ENCODE measurements at regions not wholly inside any gene's neighbourhood (a gene's known extent, or its start where the extent isn't known, plus 50 kb on each side); places are given as distances from the start of the nearest gene placed in this dataset.

- Mint-ChIP-seq H3K9me3 (peaks cover 2% of the 10 kb centered on the region), H3K4me1 (peaks cover 21% of the 10 kb centered on the region), H3K27me3 (ENCODE audit: low read depth) (no peaks in the 10 kb centered on the region), H3K36me3 (ENCODE audit: low read depth) (peaks cover 2% of the 10 kb centered on the region), H3K27ac (ENCODE audit: unreplicated experiment) (no peak overlapping the region), H3K4me3 (no peak overlapping the region)
- DNase-seq (ENCODE audit: low read depth, low spot score) = no peak
- no peak for TF ChIP-seq CTCF (conservative IDR thresholded peaks at IDR 0.05)
These were observed 104.0 kb upstream of the FRMD6 start for GRCh38 chr14:51547701-51548100.

- H3K9me3 Mint-ChIP-seq = peaks cover 2% of the 10 kb centered on the region
- peaks cover 21% of the 10 kb centered on the region for H3K4me1 Mint-ChIP-seq
- H3K4me3 Mint-ChIP-seq = no peak overlapping the region
- peaks cover 2% of the 10 kb centered on the region for H3K36me3 Mint-ChIP-seq (ENCODE audit: low read depth)
- no peaks in the 10 kb centered on the region for H3K27me3 Mint-ChIP-seq (ENCODE audit: low read depth)
- no peak for TF ChIP-seq CTCF (conservative IDR thresholded peaks at IDR 0.05)
- no peak for DNase-seq (ENCODE audit: low read depth, low spot score)
- peak overlapping the region; percentile 82 for H3K27ac Mint-ChIP-seq (ENCODE audit: unreplicated experiment)
These were observed 103.5 kb upstream of the FRMD6 start for GRCh38 chr14:51548187-51548586.

- peaks cover 2% of the 10 kb centered on the region for H3K36me3 Mint-ChIP-seq (ENCODE audit: low read depth)
- TF ChIP-seq CTCF (conservative IDR thresholded peaks at IDR 0.05) = no peak
- H3K27me3 Mint-ChIP-seq (ENCODE audit: low read depth) = no peaks in the 10 kb centered on the region
- DNase-seq (ENCODE audit: low read depth, low spot score) = no peak
- H3K4me3 Mint-ChIP-seq = no peak overlapping the region
- peaks cover 2% of the 10 kb centered on the region for H3K9me3 Mint-ChIP-seq
- no peak overlapping the region for H3K27ac Mint-ChIP-seq (ENCODE audit: unreplicated experiment)
- H3K4me1 Mint-ChIP-seq = peaks cover 15% of the 10 kb centered on the region
These were observed 101.1 kb upstream of the FRMD6 start for GRCh38 chr14:51550636-51551035.

GRCh38 chr14:51552275-51552674, 99.4 kb upstream of the FRMD6 start:
- Mint-ChIP-seq H3K27me3 (ENCODE audit: low read depth) (no peaks in the 10 kb centered on the region), H3K4me3 (no peak overlapping the region), H3K4me1 (peaks cover 14% of the 10 kb centered on the region), H3K27ac (ENCODE audit: unreplicated experiment) (no peak overlapping the region), H3K9me3 (peaks cover 2% of the 10 kb centered on the region), H3K36me3 (ENCODE audit: low read depth) (peaks cover 2% of the 10 kb centered on the region)
- no peak for TF ChIP-seq CTCF (conservative IDR thresholded peaks at IDR 0.05)
- no peak for DNase-seq (ENCODE audit: low read depth, low spot score)

- Mint-ChIP-seq H3K27me3 (ENCODE audit: low read depth) (no peaks in the 10 kb centered on the region), H3K4me1 (peaks cover 9% of the 10 kb centered on the region), H3K36me3 (ENCODE audit: low read depth) (peaks cover 2% of the 10 kb centered on the region), H3K27ac (ENCODE audit: unreplicated experiment) (no peak overlapping the region), H3K4me3 (no peak overlapping the region), H3K9me3 (peaks cover 2% of the 10 kb centered on the region)
- DNase-seq (ENCODE audit: low read depth, low spot score) = no peak
- no peak for TF ChIP-seq CTCF (conservative IDR thresholded peaks at IDR 0.05)
These were observed 98.8 kb upstream of the FRMD6 start for GRCh38 chr14:51552768-51553404.

All from neural crest cell (in vitro differentiated cells).